PC-9 (cell line): ENCODE measurements at regions not wholly inside any gene's neighbourhood (a gene's known extent, or its start where the extent isn't known, plus 50 kb on each side); places are given as distances from the start of the nearest gene placed in this dataset.

Experiments
- CTCF ChIP-seq: fragments of 200-600 bp; sonication (generic); conservative IDR thresholded peaks from 2 replicates; pipeline ENCODE4 v1.6.1; 2017; ENCODE audit warnings: mixed run types, antibody characterized with exemption, mild to moderate bottlenecking, moderate library complexity
- EZH2 ChIP-seq: fragments of 200-600 bp; sonication (generic); IDR thresholded peaks from 2 replicates; pipeline ENCODE4 v1.8.0; 2017; ENCODE audit warnings: antibody characterized with exemption, low read depth

DNA sequence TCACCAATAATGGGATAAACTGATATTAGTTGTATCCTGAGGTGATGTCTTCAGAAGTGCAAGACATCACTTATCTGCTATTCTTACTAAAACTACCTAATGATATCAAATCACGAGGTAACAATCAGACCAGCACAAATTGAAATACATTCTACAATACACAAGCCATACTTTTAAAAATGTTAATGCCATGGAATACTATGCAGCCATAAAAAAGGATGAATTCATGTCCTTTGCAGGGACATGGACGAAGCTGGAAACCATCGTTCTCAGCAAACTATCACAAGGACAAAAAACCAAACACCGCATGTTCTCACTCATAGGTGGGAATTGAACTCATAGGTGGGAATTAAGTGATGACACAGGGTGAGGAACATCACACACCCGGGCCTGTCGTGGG, 129.3 kb downstream of the SST start:
- no peak for TF ChIP-seq CTCF
- TF ChIP-seq EZH2: no peak
